ENCODE measurements at regions not wholly inside any gene's neighbourhood (a gene's known extent, or its start where the extent isn't known, plus 50 kb on each side); places are given as distances from the start of the nearest gene placed in this dataset.
"Not testable (repeated sequence)": the region's sequence is repeated elsewhere in the genome, so short reads cannot be mapped to it uniquely, and the experiment has no call there.

DNA sequence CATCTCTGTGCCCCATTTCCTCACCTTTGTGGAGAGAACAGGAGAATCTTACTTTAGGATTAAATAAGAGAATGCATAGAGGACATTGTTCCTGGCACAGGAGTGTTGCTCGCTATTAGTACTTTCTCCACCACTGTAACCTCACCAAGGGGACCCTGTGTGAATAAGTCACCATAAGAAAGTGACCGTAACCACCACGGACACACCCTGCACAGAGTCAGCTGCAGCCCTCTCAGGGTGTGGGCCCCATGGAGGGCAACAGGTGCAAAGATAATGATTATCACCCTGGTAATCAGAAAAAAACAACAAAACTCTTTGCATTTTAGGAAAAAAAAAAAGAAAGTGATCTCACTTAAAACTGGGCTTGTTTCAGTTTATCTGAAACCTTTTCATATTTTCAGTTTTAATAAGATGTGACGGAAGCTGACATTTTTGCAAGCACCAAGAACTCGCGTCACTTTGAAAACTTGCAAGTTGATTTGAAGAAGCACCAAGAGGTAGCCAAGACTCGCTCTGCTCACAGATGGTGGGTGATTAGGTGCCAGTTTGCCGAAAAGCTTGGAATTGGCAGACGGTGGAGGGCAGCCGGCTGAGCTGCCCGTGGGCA is 87.0 kb upstream of the VRK1 start:
- H3K36me3 Mint-ChIP-seq (ENCODE audit: insufficient read depth in 2 of 2): no peaks in the 10 kb centered on the region
- no peak for DNase-seq
- no peak overlapping the region for H3K27ac Mint-ChIP-seq
- peak; percentile 36 to 53 for ATAC-seq (replicated peaks in 1 of 2)
- H3K27me3 Mint-ChIP-seq (ENCODE audit: low read depth): peaks cover 31% of the 10 kb centered on the region
- H3K9me3 Mint-ChIP-seq: no peaks in the 10 kb centered on the region
- H3K4me3 Mint-ChIP-seq: peak overlapping the region in 1 of 2 donors; percentile 35
- H3K4me1 Mint-ChIP-seq (ENCODE audit: low read depth): no peaks in the 10 kb centered on the region

GRCh38 chr14:96711559-96712267 is 85.5 kb upstream of the VRK1 start:
- DNase-seq (no peak), ATAC-seq (replicated peaks in 1 of 2) (no peak)
- H3K27me3 Mint-ChIP-seq (ENCODE audit: low read depth): peaks cover 36% of the 10 kb centered on the region
- no peaks in the 10 kb centered on the region for H3K4me1 Mint-ChIP-seq (ENCODE audit: low read depth)
- no peak overlapping the region for H3K4me3 Mint-ChIP-seq
- H3K36me3 Mint-ChIP-seq (ENCODE audit: insufficient read depth in 2 of 2): no peaks in the 10 kb centered on the region
- no peak overlapping the region for H3K27ac Mint-ChIP-seq
- H3K9me3 Mint-ChIP-seq: no peaks in the 10 kb centered on the region

DNA sequence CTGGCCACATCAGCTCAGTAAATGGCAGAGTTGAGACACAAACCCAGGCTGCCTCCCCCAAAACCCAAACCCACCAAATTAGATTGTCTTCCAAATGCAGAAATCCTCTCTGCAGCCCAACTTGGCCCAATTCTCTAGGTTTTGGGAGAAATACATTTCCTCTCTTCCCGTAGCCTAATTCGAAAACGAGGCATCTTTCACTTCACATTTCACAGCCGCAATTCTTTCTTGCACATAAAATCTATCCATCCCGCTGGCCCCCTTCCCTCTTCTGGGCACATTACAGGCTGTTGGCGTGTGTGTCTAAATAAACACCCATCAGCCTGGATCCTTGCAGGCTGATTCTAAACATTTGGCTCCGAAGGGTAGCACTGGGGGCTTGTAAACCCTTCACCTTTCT is 83.8 kb upstream of the VRK1 start:
- no peaks in the 10 kb centered on the region for H3K9me3 Mint-ChIP-seq
- DNase-seq (no peak), ATAC-seq (replicated peaks in 1 of 2) (no peak)
- no peak overlapping the region for H3K4me3 Mint-ChIP-seq
- no peak overlapping the region for H3K27ac Mint-ChIP-seq
- peaks cover 36% of the 10 kb centered on the region for H3K27me3 Mint-ChIP-seq (ENCODE audit: low read depth)
- H3K36me3 Mint-ChIP-seq (ENCODE audit: insufficient read depth in 2 of 2): no peaks in the 10 kb centered on the region
- H3K4me1 Mint-ChIP-seq (ENCODE audit: low read depth): no peaks in the 10 kb centered on the region

DNA sequence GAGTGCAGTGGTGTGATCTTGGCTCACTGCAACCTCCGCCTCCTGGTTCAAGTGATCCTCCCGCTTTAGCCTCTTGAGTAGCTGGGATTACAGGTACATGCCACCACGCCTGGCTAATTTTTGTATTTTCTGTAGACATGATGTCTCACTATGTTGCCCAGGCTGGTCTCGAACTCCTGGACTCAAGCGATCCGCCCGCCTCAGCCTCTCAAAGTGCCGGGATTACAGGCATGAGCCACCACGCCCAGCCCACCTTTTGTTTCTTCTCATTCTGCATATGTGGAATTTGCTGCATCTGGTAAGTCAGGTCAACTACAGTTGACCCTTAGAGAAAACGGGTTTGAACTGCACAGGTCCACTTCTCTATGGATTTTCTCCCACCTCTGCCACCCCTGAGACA is 82.6 kb upstream of the VRK1 start:
- not testable (repeated sequence) for H3K9me3 Mint-ChIP-seq; ATAC-seq (replicated peaks in 1 of 2); H3K4me1 Mint-ChIP-seq (ENCODE audit: low read depth); DNase-seq; H3K4me3 Mint-ChIP-seq; H3K36me3 Mint-ChIP-seq (ENCODE audit: insufficient read depth in 2 of 2); H3K27ac Mint-ChIP-seq
- peaks cover 36% of the 10 kb centered on the region for H3K27me3 Mint-ChIP-seq (ENCODE audit: low read depth)

- Mint-ChIP-seq H3K27me3 (ENCODE audit: low read depth) (peaks cover 41% of the 10 kb centered on the region), H3K4me3 (no peak overlapping the region), H3K9me3 (no peaks in the 10 kb centered on the region), H3K27ac (no peak overlapping the region), H3K36me3 (ENCODE audit: insufficient read depth in 2 of 2) (no peaks in the 10 kb centered on the region), H3K4me1 (ENCODE audit: low read depth) (no peaks in the 10 kb centered on the region)
- no peak for ATAC-seq (replicated peaks in 1 of 2)
- DNase-seq: no peak
These were observed 80.1 kb upstream of the VRK1 start for GRCh38 chr14:96717116-96717515.

DNA sequence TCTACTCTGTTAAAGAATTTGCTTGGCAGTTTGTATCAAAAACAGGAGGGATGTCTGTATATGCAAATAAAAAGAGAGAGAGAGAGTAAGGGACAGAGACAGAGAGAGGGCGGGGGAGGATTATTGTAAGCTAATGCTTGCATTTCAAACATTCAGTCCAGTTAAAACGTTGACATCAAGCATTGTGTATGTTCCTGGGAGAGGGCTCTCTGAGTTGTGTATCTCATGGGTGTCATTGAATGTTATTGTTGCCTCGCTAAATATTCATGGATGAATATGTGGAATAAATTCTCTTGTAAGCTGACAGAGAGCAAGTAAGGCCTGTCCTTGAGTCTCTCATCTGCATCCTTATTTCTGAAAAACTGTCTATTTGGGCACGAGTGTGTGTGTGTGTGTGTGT is 78.8 kb upstream of the VRK1 start:
- Mint-ChIP-seq H3K4me1 (ENCODE audit: low read depth) (no peaks in the 10 kb centered on the region), H3K27ac (no peak overlapping the region), H3K4me3 (no peak overlapping the region), H3K36me3 (ENCODE audit: insufficient read depth in 2 of 2) (no peaks in the 10 kb centered on the region), H3K9me3 (no peaks in the 10 kb centered on the region), H3K27me3 (ENCODE audit: low read depth) (peaks cover 33% of the 10 kb centered on the region)
- no peak for ATAC-seq (replicated peaks in 1 of 2)
- no peak for DNase-seq

DNA sequence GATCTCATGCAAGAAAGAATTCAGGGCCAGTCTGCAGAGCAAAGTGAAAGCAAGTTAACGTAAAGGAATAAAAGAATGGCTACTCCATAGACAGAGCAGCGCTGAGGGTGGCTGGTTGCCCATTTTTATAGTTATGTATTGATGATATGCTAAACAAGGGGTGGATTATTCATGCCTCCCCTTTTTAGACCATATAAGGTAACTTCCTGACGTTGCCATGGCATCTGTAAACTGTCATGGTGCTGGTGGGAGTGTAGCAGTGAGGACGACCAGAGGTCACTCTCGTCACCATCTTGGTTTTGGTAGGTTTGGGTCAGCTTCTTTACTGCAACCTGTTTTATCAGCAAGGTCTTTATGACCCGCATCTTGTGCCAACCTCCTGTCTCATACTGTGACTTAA is 76.5 kb upstream of the VRK1 start:
- not testable (repeated sequence) for H3K27ac Mint-ChIP-seq; DNase-seq; H3K9me3 Mint-ChIP-seq; ATAC-seq (replicated peaks in 1 of 2); H3K4me3 Mint-ChIP-seq; H3K36me3 Mint-ChIP-seq (ENCODE audit: insufficient read depth in 2 of 2); H3K4me1 Mint-ChIP-seq (ENCODE audit: low read depth)
- peaks cover 12% of the 10 kb centered on the region for H3K27me3 Mint-ChIP-seq (ENCODE audit: low read depth)

GRCh38 chr14:96722736-96723135 is 74.4 kb upstream of the VRK1 start:
- Mint-ChIP-seq H3K9me3 (peaks cover 0 to 1% of the 10 kb centered on the region in 2 donors), H3K27ac (no peak overlapping the region), H3K27me3 (ENCODE audit: low read depth) (peaks cover 20% of the 10 kb centered on the region), H3K36me3 (ENCODE audit: insufficient read depth in 2 of 2) (no peaks in the 10 kb centered on the region), H3K4me1 (ENCODE audit: low read depth) (no peaks in the 10 kb centered on the region), H3K4me3 (no peak overlapping the region)
- DNase-seq (no peak), ATAC-seq (replicated peaks in 1 of 2) (no peak)

- H3K36me3 Mint-ChIP-seq (ENCODE audit: insufficient read depth in 2 of 2): no peaks in the 10 kb centered on the region
- peaks cover 27% of the 10 kb centered on the region for H3K27me3 Mint-ChIP-seq (ENCODE audit: low read depth)
- no peak overlapping the region for H3K4me3 Mint-ChIP-seq
- H3K9me3 Mint-ChIP-seq: peaks cover 0 to 1% of the 10 kb centered on the region in 2 donors
- H3K4me1 Mint-ChIP-seq (ENCODE audit: low read depth): no peaks in the 10 kb centered on the region
- H3K27ac Mint-ChIP-seq: no peak overlapping the region
- DNase-seq (no peak), ATAC-seq (replicated peaks in 1 of 2) (no peak)
These were observed 73.2 kb upstream of the VRK1 start for GRCh38 chr14:96723946-96724345.

GRCh38 chr14:96725232-96725631 is 72.0 kb upstream of the VRK1 start:
- Mint-ChIP-seq H3K27me3 (ENCODE audit: low read depth) (peaks cover 27% of the 10 kb centered on the region), H3K36me3 (ENCODE audit: insufficient read depth in 2 of 2) (no peaks in the 10 kb centered on the region), H3K4me1 (ENCODE audit: low read depth) (no peaks in the 10 kb centered on the region), H3K4me3 (no peak overlapping the region), H3K27ac (no peak overlapping the region), H3K9me3 (peaks cover 0 to 1% of the 10 kb centered on the region in 2 donors)
- ATAC-seq (replicated peaks in 1 of 2) (no peak), DNase-seq (no peak)

DNA sequence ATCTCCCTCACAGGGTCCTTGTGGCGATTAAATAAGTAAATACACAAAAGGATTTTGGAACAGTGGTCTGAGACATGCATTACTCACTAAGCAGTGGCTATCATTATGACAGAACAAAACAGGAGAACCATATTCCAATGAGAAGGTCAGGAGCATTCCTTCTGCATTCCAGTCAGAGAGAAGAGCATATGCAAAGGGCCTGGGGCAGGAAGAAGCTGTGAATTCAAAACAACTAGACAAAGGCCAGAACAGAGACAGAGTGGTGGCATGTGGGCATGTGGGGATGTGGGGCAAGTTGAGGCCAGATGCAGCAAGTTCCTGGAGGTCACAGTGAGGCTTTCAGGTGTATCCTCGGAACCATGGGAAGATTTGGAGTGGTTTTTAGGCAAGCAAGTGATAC is 70.1 kb upstream of the VRK1 start:
- Mint-ChIP-seq H3K27me3 (ENCODE audit: low read depth) (peaks cover 21% of the 10 kb centered on the region), H3K4me1 (ENCODE audit: low read depth) (no peaks in the 10 kb centered on the region), H3K4me3 (no peak overlapping the region), H3K36me3 (ENCODE audit: insufficient read depth in 2 of 2) (no peaks in the 10 kb centered on the region), H3K27ac (no peak overlapping the region), H3K9me3 (peaks cover 0 to 1% of the 10 kb centered on the region in 2 donors)
- no peak for ATAC-seq (replicated peaks in 1 of 2)
- no peak for DNase-seq

DNA sequence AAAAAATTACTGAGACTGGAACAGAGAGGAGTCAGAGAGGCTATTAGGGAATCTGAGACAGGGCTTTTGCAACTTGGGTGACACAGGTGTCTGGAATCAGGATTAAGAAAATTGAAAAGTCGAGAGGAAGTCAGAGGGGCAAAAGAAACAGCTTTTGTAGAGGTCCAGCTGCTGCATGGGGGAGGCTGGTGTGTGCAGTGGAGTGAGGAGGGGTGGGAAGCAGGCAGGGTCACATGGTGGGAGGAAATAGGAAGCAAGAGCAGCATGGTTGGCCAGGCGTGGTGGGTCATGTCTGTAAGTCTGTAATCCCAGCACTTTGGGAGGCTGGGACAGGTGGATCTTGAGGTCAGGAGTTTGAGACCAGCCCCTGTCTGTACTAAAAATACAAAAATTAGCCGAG is 69.7 kb upstream of the VRK1 start:
- no peaks in the 10 kb centered on the region for H3K4me1 Mint-ChIP-seq (ENCODE audit: low read depth)
- H3K36me3 Mint-ChIP-seq (ENCODE audit: insufficient read depth in 2 of 2): no peaks in the 10 kb centered on the region
- peaks cover 0 to 1% of the 10 kb centered on the region in 2 donors for H3K9me3 Mint-ChIP-seq
- H3K4me3 Mint-ChIP-seq: no peak overlapping the region
- DNase-seq (no peak), ATAC-seq (replicated peaks in 1 of 2) (no peak)
- no peak overlapping the region for H3K27ac Mint-ChIP-seq
- H3K27me3 Mint-ChIP-seq (ENCODE audit: low read depth): peaks cover 21% of the 10 kb centered on the region

GRCh38 chr14:96727980-96728717 is 69.0 kb upstream of the VRK1 start:
- ATAC-seq (replicated peaks in 1 of 2): no peak
- Mint-ChIP-seq H3K4me3 (no peak overlapping the region), H3K27ac (no peak overlapping the region), H3K36me3 (ENCODE audit: insufficient read depth in 2 of 2) (no peaks in the 10 kb centered on the region), H3K9me3 (peaks cover 0 to 1% of the 10 kb centered on the region in 2 donors), H3K4me1 (ENCODE audit: low read depth) (no peaks in the 10 kb centered on the region), H3K27me3 (ENCODE audit: low read depth) (peaks cover 21% of the 10 kb centered on the region)
- DNase-seq: no peak
